ENCODE measurements at regions not wholly inside any gene's neighbourhood (a gene's known extent, or its start where the extent isn't known, plus 50 kb on each side); places are given as distances from the start of the nearest gene placed in this dataset.

DNA sequence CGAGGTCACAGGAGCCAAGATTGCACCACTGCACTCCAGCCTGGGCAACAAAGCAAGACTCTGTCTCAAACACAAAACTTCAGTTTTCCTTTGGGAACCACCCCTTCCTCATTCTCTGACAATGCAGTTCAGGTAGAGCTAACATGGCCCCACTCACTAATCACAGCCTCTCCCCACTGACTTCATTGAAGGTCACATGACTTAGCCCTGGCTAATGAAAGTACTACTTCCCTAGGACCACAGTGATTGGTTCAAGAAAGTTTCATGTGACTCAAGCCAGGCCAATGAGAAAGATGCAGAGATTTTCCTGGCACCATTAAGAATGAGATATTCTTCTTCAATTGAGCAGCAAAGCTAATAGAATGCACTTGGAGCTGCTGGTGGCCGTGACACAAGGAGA, 67.2 kb upstream of the GPBP1 start:
- no peaks in the 10 kb centered on the region for H3K4me1 ChIP-seq (ENCODE audit: control insufficient read depth, insufficient read depth, low read length)
- intact Hi-C loops (cut with DNase I), result no loop called here
- no peak for ATAC-seq
- no peak for DNase-seq
- no peak overlapping the region for H3K27ac ChIP-seq (ENCODE audit: low read length)
- no peak overlapping the region for H3K4me3 ChIP-seq (ENCODE audit: low read length)
- no peaks in the 10 kb centered on the region for H3K9me3 ChIP-seq (ENCODE audit: control insufficient read depth, low read length)
- 91% methylated on average over 2 of the region's 2 CpGs for WGBS
- no peaks in the 10 kb centered on the region for H3K27me3 ChIP-seq (ENCODE audit: control insufficient read depth, insufficient read depth)

DNA sequence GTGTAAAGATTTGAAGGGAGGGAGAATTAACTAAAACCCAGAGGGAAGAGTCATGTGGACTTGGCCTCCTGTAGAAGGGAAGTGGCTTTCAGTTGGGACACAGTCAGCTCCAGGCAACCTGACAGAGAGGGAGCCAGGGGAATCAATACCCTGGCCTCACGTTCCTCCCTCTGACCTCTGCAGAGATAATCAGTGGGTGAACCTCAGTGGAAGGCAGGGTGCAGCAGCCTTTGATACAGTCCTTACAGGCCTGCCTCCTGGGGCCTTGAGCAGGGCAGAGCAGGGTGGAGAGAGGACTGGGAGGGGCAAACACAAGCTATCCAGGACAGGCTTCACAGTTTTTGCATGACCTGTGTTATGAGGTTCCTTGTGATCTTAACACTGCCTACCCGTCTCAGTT, 61.9 kb upstream of the GPBP1 start:
- ATAC-seq, result no peak
- intact Hi-C loops (cut with DNase I), result no loop called here
- no peaks in the 10 kb centered on the region for H3K9me3 ChIP-seq (ENCODE audit: control insufficient read depth, low read length)
- WGBS, result 38% methylated on average over 2 of the region's 2 CpGs
- H3K4me3 ChIP-seq (ENCODE audit: low read length), result no peak overlapping the region
- no peaks in the 10 kb centered on the region for H3K4me1 ChIP-seq (ENCODE audit: control insufficient read depth, insufficient read depth, low read length)
- DNase-seq, result no peak
- H3K27me3 ChIP-seq (ENCODE audit: control insufficient read depth, insufficient read depth), result no peaks in the 10 kb centered on the region
- H3K27ac ChIP-seq (ENCODE audit: low read length), result no peak overlapping the region

DNA sequence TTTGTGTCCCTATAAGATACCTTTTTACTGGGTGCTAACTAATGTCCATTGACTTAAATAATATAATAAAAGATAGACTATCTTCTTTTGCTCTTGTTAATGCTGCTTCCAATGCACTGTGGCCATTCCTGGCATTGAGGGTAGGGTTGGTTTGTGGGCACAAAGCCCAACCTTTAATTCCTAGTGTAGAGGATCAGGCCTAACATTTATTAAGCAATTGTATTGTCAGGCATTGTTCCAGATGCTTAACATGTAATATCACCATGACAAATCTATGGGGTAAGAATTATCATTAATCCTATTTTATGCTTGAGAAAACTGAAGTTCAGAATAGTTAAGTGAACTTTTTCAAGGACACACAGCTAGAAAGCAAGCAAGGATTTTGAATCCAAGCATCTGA, 60.4 kb upstream of the GPBP1 start:
- Histone ChIP-seq H3K27me3 (ENCODE audit: control insufficient read depth, insufficient read depth) (no peaks in the 10 kb centered on the region), H3K27ac (ENCODE audit: low read length) (no peak overlapping the region), H3K4me1 (ENCODE audit: control insufficient read depth, insufficient read depth, low read length) (no peaks in the 10 kb centered on the region), H3K9me3 (ENCODE audit: control insufficient read depth, low read length) (no peaks in the 10 kb centered on the region), H3K4me3 (ENCODE audit: low read length) (no peak overlapping the region)
- DNase-seq (no peak), ATAC-seq (no peak)
- intact Hi-C loops (cut with DNase I), result no loop called here

DNA sequence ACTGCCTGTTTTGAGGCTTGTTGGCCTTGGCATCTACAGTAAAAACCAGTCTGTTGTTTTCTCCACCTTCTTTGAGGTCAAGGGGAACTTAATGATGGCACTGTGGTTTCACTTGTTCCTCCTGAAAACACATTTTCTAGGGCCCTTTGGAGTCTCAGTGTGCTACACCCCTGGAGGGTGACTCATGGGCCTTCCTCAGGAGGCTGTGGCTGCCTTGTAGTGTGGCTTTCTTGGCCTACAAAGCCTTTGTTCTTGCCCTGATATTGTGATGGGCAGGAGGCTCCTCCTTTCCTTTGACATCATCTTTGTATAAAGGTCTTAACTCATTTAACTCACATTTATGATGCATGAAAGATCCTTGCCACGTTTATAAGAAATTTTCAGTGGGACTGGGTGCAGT, 56.3 kb upstream of the GPBP1 start:
- no peaks in the 10 kb centered on the region for H3K9me3 ChIP-seq (ENCODE audit: control insufficient read depth, low read length)
- intact Hi-C loops (cut with DNase I), result no loop called here
- ATAC-seq (no peak), DNase-seq (no peak)
- WGBS, result 45% methylated on average over 1 of the region's 1 CpG
- no peaks in the 10 kb centered on the region for H3K27me3 ChIP-seq (ENCODE audit: control insufficient read depth, insufficient read depth)
- no peak overlapping the region for H3K4me3 ChIP-seq (ENCODE audit: low read length)
- no peaks in the 10 kb centered on the region for H3K4me1 ChIP-seq (ENCODE audit: control insufficient read depth, insufficient read depth, low read length)
- no peak overlapping the region for H3K27ac ChIP-seq (ENCODE audit: low read length)

DNA sequence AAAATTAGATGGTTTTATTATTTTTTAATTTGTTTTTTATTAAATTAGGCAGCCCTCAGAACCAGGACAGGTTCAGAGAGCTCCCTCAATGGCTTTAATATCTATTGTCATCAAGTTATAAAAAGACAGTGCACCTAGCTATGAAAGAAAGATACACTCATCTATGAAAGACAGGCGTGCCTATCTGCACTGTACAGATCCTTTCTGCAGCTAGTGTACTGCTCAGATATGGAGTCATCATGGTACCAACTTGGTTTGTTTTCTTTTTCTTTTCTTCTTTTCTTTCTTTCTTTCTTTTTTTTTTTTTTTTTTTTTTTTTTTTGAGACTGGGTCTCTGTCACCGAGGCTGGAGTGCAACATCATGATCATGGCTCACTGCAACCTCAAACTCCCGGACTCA, 54.8 kb upstream of the GPBP1 start:
- intact Hi-C loops (cut with DNase I), result no loop called here

DNA sequence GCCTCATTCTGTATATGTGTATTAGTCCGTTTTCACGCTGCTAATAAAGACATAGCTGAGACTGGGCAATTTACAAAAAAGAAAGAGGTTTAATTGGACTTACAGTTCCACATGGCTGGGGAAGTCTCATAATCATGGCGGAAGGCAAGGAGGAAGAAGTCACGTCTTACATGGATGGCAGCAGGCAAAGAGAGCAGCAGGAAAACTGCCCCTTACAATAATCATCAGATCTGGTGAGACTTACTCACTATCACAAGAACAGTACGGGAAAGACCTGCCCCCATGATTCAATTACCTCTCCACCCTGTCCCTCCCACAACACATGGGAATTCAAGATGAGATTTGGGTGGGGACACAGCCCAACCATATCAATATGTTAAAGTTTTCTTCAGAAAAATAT, 49.8 kb upstream of the GPBP1 start:
- DNase-seq (no peak), ATAC-seq (no peak)
- Histone ChIP-seq H3K4me1 (ENCODE audit: control insufficient read depth, insufficient read depth, low read length) (no peaks in the 10 kb centered on the region), H3K4me3 (ENCODE audit: low read length) (no peak overlapping the region), H3K27ac (ENCODE audit: low read length) (no peak overlapping the region), H3K27me3 (ENCODE audit: control insufficient read depth, insufficient read depth) (no peaks in the 10 kb centered on the region), H3K9me3 (ENCODE audit: control insufficient read depth, low read length) (no peaks in the 10 kb centered on the region)
- WGBS, result 91% methylated on average over 5 of the region's 5 CpGs
- intact Hi-C loops (cut with DNase I), result no loop called here

More for the DNA sequence above, 54.8 kb upstream of the GPBP1 start:
- Histone ChIP-seq H3K4me1 (ENCODE audit: control insufficient read depth, insufficient read depth, low read length) (no peaks in the 10 kb centered on the region), H3K9me3 (ENCODE audit: control insufficient read depth, low read length) (no peaks in the 10 kb centered on the region), H3K27me3 (ENCODE audit: control insufficient read depth, insufficient read depth) (no peaks in the 10 kb centered on the region), H3K4me3 (ENCODE audit: low read length) (no peak overlapping the region), H3K27ac (ENCODE audit: low read length) (no peak overlapping the region)
- DNase-seq, result no peak
- WGBS, result 88% methylated on average over 3 of the region's 3 CpGs
- no peak for ATAC-seq

Data from right cardiac atrium (tissue), 5 donors.